ENCODE measurements at regions not wholly inside any gene's neighbourhood (a gene's known extent, or its start where the extent isn't known, plus 50 kb on each side); places are given as distances from the start of the nearest gene placed in this dataset.

DNA sequence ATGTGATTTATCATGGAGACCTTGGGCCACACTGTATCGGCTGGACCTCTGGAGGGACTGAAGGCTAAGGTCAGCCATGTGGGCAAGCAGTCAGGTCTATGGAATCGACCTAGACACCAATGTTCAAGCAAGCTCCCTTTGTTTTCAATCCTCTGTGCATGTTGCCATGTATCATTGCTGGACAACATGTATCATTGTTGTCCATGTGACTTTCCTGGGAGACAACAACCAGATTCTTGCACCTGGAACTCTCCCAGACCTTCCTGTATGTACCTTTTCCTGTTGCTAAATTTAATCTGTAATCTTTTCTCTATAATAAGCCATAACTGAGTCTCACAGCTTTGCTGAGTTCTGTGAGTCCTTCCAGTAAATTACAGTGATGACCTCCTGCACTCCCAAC, 329.4 kb upstream of the BOD1L1 start:
- no peak for TF ChIP-seq POLR2A (IDR thresholded peaks at IDR 0.05)
- TF ChIP-seq, protein P1, sequence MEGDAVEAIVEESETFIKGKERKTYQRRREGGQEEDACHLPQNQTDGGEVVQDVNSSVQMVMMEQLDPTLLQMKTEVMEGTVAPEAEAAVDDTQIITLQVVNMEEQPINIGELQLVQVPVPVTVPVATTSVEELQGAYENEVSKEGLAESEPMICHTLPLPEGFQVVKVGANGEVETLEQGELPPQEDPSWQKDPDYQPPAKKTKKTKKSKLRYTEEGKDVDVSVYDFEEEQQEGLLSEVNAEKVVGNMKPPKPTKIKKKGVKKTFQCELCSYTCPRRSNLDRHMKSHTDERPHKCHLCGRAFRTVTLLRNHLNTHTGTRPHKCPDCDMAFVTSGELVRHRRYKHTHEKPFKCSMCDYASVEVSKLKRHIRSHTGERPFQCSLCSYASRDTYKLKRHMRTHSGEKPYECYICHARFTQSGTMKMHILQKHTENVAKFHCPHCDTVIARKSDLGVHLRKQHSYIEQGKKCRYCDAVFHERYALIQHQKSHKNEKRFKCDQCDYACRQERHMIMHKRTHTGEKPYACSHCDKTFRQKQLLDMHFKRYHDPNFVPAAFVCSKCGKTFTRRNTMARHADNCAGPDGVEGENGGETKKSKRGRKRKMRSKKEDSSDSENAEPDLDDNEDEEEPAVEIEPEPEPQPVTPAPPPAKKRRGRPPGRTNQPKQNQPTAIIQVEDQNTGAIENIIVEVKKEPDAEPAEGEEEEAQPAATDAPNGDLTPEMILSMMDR (IDR thresholded peaks at IDR 0.05), result no peak
- no peak for TF ChIP-seq EP300 (IDR thresholded peaks at IDR 0.05)

Measured in tibial nerve (tissue), 4 donors.